ENCODE measurements at regions not wholly inside any gene's neighbourhood (a gene's known extent, or its start where the extent isn't known, plus 50 kb on each side); places are given as distances from the start of the nearest gene placed in this dataset.

DNA sequence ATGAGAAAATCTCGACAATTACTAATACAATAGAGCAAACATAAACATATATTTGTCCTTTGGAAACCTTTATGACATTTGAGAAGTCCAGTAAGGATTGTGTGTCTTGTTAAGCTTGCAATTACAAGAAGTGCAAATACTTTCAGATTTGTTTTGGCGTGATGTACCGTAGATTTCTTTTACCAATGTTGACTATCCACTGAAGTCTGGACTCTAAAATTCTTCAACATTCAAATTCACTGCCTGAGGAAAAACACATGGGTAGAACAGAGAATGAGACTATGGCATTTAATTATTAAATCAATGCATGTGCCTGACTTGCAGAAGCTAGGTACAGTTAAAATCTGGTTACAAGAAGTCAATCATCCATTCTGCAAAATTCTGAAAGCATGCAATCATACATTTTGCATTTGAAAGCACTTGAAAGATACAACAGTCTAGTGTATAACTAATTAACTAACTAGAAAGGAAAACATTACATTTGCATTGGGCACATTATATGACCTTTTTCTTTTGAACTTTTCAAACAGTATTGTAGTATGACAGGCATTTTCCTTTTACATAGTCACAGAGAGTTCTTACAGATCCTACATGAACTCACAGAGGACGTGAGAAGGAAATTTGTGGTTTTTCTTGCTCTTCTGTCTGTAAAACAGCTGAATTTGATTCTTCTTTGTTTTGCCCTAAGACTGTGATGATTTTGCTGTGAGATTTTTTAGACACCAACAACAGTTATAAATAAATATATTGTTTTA, 511.1 kb upstream of the ADGRL4 start:
- TF ChIP-seq, protein P1, sequence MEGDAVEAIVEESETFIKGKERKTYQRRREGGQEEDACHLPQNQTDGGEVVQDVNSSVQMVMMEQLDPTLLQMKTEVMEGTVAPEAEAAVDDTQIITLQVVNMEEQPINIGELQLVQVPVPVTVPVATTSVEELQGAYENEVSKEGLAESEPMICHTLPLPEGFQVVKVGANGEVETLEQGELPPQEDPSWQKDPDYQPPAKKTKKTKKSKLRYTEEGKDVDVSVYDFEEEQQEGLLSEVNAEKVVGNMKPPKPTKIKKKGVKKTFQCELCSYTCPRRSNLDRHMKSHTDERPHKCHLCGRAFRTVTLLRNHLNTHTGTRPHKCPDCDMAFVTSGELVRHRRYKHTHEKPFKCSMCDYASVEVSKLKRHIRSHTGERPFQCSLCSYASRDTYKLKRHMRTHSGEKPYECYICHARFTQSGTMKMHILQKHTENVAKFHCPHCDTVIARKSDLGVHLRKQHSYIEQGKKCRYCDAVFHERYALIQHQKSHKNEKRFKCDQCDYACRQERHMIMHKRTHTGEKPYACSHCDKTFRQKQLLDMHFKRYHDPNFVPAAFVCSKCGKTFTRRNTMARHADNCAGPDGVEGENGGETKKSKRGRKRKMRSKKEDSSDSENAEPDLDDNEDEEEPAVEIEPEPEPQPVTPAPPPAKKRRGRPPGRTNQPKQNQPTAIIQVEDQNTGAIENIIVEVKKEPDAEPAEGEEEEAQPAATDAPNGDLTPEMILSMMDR (conservative IDR thresholded peaks at IDR 0.05; ENCODE audit: low read depth, low read length), result no peak
- TF ChIP-seq EZH2 (IDR thresholded peaks at IDR 0.05; ENCODE audit: borderline replicate concordance, low read depth, low read length, poor library complexity, severe bottlenecking), result no peak

Measured in A673 (cell line).